Endometrium (tissue), 2 donors: ENCODE measurements at regions not wholly inside any gene's neighbourhood (a gene's known extent, or its start where the extent isn't known, plus 50 kb on each side); places are given as distances from the start of the nearest gene placed in this dataset.
"Not testable (repeated sequence)": the region's sequence is repeated elsewhere in the genome, so short reads cannot be mapped to it uniquely, and the experiment has no call there.

Source experiments
- FAIRE-seq: peaks from 2 replicates; lab custom pipeline; 2012; peaks lifted over from hg19 to GRCh38; lab: Jason Lieb, UNC
- donor health status: control.
- donor health status: control.

DNA sequence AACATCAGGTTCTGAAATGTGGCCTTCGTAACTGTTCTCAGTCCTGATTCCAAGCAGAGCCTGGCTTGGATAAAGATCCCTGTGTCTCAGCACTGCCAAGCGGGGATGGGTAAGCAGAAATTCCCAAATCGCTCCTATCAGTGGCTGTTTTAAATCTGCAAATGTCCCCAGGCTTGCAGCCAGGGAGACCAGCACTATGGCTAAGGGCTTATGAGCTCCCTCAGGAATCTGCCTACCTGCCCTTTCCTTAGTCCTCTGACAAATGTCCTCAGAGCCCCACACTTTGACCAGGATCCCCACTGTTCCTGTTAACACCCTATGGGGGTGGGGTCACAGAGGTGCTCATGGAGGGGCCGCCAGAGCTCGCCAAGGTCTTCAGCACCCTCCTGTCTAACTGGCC is 1062.8 kb downstream of the UQCRFS1 start:
- FAIRE-seq = no peak

DNA sequence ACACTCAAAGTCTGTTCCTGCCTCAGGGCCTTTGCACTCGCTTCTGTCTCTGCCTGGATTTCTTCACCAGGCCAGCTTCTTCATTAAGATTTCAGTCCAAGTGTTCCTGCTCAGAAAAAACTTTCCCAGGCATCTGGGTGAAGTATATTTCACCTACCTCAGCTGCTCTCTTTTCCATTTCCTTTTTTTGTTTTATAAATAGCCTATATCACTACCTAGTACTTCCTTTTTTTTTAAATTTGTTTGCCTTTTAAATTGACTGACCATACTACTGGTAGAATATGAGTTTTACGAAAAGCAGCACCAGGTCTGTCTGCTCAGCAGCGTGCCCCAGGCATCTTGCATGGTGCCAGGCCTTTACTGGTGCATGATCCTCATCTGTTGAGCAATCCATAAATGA is 1064.4 kb downstream of the UQCRFS1 start:
- FAIRE-seq = no peak

DNA sequence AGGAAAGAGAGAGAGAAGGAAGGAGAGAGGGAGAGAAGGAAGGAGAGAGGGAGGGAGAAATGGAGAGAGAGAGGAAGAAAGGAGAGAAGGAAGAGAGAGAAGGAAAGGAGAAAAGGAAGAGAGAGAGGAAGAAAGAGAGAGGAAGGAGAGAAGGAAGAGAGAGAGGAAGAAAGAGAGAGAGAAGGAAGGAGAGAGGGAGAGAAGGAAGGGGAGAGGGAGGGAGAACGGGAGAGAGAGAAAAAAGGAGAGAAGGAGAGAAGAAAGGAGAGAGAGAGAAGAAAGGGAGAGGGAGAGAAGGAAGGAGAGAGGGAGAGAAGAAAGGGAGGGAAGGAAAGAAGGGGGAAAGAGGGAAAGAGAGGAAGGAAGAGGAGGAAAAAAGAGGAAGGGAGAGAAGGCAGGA is 1070.7 kb downstream of the UQCRFS1 start:
- FAIRE-seq = no peak

DNA sequence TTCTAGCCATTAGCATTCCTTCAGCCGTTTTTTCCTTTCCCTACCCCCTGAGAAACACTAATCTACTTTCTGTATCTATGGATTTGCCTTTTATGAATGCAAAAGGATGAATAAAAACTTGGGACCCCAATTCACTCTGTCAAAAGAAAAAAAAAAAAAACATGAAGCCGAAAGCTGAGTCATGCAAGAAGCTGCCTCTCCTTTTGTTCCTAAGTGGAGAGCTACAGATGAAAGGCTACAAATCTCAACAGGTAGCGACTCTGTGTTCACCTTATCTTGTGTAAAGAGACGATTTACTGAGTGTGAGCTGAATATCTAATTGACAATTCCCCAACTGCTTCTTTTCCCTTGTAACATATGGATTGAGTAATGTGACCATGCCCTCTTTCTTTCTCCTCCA is 1072.8 kb downstream of the UQCRFS1 start:
- FAIRE-seq = no peak

DNA sequence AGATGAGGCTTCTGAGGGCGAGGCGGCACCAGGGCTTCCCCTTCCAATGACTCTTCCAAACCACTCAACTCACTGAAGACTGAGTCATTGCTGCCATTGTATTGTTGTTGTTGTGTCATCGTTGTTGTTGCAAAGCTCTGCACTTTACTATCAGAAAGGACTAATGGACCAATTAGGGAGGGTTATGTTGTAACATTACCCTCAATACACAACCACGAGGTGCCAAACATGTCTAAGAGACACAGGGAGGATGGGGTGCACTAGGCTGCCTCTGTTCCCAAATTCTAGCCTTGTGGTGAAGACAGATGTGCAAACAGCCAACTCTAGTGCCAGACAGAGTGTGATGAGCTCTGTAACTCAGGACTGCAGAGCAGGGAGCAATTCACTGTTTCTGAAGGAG is 1075.2 kb downstream of the UQCRFS1 start:
- no peak for FAIRE-seq

DNA sequence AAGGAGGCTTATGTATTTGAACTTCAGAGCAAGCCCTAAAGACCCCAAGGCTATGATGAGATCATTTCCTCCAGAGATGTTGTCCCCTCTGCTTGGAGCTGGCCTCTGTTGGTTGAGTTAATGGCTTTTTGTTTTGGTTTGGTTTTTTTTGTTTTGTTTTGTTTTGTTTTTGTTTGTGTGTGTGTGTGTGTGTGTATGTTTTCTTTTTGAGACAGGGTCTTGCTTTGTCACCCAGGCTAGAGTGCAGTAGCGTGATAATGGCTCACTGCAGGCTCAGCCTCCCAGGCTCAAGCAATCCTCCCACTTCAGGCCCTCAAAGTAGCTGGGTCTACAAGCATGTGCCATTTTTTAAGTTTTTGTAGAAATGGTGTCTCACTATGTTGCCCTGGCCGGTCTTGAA is 1076.2 kb downstream of the UQCRFS1 start:
- FAIRE-seq = peak; percentile 86

DNA sequence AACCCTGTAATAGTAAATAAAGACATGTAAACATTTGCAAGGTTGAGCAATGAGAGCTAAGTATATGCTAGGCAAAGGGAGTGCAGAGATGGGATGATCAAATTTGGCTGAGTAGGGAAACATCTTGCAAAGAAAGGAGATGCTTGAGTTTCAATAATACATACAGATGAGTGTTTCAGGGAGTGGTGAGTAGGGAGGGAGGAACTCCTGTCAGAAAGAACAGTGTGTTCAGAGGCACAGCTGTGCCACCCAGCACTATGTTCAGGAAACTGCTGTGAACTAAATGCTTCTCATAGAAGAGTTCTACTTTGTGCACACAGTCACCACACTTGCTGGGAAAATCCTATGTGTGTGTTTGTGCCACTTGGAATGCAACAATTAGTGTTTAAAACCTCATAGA is 1077.1 kb downstream of the UQCRFS1 start:
- no peak for FAIRE-seq

DNA sequence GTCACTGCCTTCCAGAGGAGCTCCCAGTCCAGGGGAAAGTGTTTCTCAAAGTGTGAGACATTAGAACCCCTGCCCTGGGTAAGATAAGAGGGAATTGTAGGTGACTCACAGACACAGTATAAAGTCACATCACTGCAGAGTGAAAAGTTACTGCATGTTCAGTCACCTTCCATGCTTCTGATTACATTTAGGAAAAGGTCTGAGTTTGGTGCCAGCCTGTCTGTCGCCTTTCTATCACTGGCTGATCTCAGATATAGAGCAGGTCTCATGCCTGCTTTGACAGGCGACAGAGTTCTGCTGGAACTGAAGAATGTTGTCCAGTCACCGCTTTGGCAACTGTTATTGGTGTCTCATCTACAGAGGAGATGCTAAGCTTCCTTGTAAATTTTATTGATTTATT is 1078.6 kb downstream of the UQCRFS1 start:
- no peak for FAIRE-seq

DNA sequence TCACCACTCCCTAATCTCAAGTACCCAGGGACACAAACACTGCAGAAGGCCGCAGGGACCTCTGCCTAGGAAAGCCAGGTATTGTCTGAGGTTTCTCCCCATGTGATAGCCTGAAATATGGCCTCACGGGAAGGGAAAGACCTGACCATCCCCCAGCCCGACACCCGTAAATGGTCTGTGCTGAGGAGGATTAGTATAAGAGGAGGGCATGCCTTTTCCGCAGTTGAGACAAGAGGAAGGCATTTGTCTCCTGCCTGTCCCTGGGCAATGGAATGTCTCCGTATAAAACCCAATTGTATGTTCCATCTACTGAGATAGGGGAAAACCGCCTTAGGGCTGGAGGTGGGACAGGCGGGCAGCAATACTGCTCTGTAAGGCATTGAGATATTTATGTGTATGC is 1082.1 kb downstream of the UQCRFS1 start:
- not testable (repeated sequence) for FAIRE-seq

DNA sequence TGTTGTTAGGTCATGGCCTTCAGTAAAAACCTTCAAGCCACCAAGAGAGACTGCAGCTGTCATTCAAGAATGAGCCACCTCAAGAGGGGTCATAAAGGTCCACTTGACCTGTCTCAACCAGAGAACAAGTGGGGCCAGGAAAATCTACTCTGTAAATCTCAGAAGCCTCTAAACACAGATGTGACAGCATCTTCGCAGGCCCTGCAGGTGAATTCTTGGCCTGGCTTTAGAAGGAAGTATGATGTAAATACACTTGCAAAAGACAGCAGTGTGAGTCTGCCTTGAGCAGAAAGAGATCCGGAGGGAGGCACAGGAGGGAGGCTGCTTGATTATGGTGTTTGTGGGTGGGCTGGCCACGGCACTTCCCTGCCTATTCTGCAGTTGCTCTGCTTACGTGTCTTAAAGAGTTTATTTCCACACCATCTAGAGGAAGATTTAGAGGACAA is 1082.9 kb downstream of the UQCRFS1 start:
- FAIRE-seq = no peak

DNA sequence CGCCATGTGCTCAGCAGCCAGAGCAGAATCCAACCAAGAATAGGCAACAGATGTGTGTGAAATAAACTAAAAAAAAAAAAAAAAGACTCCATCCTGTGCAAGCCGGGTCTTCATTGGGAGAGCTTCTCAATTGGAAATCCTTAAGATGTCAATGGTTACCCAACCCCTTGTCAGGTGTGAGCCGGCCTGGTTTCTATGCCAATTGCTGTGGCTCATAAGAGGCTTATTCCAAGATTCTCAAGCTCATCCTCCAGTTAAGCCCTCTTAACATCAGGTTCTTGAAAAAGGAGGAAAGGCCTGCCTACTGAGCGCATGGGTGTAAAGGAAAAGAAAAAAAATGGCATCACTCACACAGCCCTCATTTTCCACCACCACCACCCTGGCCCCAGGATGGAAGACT is 1084.6 kb downstream of the UQCRFS1 start:
- no peak for FAIRE-seq

DNA sequence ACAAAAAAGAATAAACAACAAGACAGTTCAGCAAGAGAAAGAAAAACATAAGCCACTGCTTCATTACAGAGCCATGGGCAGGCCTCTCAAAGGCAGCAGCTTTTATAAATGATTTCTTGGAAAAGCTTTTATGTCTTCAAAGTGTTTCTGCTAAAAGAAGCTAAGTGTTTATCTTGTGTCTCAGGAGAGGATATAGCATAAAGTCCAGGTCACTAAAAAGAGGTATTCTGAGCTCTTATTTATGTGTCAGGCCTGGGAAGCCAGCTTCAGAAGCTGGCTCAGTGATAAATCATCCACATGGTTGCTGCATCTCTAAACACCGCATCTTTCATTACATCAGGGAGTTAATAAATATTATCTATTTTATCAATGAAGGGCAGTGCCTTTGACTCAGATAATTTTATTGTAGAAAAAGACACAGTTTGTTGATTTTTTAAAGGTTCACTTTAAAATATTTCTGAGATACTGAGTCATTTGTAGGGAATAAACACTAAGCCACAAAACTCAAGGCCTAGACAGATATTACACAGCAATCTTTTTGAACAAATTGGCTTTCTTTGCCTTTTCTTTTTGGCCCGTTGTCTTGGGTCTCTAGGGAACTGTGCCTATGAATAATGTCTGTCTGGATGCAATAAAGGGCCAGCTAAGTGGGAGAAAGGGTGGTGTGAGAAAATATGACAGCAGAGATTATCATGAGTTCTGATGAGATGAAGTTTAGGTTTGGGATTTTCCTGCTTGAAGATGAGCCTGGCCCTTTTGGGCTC is 1086.6 kb downstream of the UQCRFS1 start:
- peak; percentile 92 for FAIRE-seq

DNA sequence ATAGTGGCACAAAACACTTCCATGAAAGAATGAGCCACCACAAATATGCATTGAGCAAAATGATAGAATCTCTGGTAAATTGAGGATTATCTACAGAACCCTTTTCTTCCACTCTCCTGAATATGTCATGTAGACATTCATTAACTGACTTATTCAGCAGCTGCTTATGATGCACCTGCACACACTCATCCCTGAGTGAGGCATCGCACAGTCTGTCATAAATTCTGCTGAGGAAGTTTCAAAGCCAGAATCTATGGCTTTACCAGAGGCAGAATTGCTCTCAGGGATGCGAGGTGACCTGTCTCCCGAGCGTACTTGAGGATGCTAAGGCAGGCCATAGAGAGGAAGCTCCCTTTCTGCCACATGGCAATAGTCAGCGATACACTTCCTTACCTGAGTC is 1090.2 kb downstream of the UQCRFS1 start:
- no peak for FAIRE-seq

DNA sequence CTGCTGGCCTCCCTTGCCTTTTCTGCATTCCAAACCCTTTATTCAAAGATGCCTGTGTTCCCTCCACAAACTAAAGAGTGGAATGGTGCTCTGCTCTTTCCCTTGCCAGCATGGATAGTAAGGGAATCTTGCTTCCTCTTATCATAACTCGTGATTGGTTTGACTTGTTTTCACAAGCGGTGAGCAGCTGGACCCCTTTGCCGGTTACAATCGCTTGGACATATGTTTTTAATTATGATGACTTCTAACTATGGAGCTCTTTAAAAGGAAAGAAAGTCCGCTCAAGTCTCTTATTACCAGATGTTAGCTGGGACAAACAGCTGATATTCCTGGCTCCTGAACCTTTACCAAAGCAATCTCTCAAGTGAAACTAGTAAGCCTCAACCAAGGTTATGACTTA is 1094.7 kb downstream of the UQCRFS1 start:
- FAIRE-seq = peak; percentile 55

DNA sequence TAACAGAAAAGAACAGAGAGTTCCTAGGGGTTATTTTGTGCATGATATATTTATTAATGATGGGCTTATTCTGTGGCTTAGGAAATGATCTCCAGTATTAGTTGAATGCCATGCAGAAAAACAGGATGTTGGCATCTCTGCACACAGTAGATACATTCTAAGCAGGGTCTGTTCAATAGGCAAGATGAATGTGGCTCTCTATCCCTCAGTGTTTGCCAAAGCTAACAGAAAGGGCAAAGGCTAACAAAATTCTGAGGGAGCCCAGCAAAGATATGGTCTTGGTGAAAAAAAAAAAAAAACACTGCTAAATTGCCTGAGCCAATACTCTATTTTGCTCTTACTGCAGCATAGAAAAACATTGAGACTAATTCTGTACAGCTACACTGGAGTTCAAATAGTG is 1095.8 kb downstream of the UQCRFS1 start:
- no peak for FAIRE-seq

DNA sequence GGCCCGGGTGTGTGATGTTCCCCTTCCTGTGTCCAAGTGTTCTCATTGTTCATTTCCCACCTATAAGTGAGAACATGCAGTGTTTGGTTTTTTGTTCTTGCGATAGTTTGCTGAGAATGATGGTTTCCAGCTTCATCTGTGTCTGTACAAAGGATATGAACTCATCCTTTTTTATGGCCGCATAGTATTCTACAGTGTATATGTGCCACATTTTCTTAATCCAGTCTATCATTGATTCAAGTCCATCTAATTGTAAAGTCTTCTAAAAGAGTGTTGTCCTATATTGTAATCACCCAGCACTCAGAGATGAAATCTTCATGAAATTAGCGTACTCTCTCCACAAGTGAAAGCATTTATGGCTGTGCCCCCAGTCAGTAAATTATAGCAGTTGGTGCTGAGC is 1096.6 kb downstream of the UQCRFS1 start:
- not testable (repeated sequence) for FAIRE-seq

DNA sequence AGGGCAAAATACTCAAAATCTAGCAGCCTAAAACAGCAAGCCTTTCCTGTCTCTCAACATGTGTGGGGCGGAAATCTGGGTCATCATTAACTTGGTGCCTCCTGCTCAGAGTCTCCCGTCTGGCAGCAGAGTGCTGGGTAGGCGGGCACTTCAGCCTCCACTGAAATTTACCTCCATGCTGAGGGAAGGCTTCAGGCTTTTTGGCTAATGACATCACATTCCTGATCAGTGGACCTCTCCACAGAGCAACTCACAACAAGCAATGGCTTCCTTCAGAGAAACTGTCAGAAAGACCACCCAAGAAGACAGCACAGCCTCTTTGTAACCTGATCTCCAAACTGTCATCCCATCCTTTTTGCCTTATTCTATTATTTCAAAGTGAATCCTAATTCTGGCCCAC is 1109.0 kb downstream of the UQCRFS1 start:
- FAIRE-seq = peak; percentile 53

DNA sequence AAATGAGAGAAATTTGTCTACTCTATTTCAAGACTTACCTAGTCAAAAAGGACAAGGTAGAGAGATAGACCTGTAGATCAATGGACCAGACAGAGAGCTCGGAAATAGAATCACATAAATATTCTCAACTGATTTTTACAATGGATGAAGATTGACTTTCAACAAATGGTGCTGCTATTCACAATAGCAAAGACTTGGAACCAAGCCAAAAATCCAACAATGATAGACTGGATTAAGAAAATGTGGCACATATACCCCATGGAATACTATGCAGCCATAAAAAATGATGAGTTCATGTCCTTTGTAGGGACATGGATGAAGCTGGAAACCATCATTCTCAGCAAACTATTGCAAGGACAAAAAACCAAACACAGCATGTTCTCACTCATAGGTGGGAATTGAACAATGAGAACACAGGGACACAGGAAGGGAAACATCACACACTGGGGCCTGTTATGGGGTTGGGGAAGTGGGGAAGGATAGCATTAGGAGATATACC is 1128.2 kb downstream of the UQCRFS1 start:
- not testable (repeated sequence) for FAIRE-seq

DNA sequence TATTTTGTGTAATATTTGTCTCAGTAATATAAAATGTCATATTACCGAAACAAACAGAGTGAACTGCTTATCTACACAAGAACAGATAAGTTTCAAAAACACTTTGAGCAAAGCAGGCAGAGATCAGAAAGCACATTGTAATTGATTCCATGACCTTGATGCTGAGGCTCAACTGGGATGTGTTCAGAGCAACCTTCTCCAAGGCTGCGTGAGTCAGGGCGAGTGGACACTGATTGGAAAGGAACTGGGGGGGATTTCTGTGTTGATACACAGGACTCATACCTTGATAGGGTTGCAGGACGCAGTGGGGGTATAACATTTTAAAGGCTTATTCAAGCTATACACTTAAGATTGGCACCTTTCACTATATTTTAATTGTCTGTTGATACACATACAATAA is 1136.3 kb downstream of the UQCRFS1 start:
- no peak for FAIRE-seq

DNA sequence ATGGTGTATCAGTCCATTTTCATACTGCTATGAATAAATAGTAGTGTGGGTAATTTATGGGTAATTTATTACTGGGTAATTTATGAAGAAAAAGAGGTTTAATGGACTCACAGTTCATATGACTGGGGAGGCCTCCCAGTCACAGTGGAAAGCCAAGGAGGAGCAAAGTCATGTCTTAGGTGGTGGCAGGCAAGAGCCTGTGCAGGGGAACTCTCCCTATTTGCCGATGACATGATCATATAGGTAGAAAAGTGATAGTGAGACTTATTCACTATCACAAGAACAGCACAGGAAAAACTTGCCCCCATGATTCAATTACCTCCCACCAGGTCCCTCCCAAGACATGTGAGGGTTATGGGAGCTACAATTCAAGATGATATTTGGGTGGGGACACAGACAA is 1137.7 kb downstream of the UQCRFS1 start:
- FAIRE-seq = no peak

DNA sequence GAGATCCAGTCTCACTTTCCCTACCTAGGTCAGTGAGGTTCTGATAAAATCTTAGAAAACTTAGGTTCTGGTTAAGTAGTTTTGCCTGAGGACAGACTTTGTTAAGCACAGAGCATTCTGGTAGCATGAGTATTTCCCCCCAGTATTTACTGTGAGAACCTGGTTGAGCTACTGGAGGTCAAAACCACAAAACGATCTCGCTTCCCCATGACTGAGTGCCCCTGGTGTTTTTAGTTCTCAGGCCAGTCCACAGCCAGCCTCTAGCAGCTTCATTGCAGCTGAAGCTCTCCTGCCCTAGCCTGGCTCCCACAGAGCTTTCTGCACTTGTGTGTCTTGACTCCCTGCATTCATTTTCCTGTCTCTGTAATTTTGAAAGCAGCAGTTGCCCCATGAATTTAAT is 1138.2 kb downstream of the UQCRFS1 start:
- no peak for FAIRE-seq

DNA sequence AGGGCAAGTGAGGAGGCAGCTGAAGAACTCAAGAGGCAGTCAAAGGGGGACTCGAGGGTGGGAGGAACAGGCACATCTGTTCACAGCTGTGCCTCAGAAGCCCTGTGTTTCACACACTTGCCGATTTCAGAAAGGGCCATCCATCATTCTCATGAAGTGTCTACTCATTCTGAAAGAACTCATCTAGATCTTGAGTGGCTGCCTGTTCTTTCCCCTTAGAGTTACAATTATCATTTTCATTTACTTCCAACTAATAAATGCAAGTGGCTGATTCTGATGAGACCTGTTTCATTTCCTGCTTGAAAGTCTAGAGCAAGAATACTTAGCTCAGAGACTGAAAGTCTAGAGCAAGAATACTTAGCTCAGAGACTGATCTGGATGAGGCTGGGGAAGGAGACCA is 1145.1 kb downstream of the UQCRFS1 start:
- no peak for FAIRE-seq

DNA sequence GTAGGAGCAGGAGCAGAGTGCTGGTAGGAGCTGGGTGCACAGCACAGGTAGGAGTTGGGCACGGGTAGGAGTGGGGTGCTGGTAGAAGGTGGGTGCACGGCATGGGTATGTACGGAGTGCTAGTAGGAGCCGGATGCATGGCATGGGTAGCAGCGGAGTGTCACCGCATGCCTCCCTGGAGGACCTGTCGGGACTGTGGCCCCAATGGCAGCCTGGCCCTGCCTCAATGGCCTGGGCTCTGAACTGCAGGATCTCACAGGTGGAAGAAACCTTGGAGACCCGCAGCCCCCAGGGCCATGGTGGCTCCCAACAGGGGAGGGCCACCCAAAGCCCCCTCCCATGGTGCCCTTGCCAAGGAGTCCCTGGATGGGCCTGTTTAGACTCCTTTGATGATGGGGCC is 1146.0 kb downstream of the UQCRFS1 start:
- no peak for FAIRE-seq

DNA sequence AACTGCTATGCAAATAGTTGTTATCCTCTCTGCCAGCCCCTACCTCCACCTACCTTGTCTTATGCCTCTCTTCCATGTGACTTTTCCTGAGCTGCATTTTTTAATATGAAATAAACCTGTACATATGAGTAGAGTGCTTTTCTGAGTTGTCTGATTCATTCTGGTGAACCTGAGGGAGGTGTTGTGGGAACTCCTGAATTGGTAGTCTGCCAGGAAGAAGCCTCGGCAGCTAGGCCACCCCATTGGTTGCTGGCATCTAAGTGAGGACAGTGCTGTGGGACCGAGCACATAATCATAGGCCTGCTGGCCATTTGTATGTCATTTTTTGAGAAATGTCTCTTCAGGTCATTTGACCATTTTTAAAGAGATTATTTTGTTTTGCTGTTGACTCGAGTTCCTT is 1146.8 kb downstream of the UQCRFS1 start:
- no peak for FAIRE-seq
